HUES64 (cell line): ENCODE measurements at regions not wholly inside any gene's neighbourhood (a gene's known extent, or its start where the extent isn't known, plus 50 kb on each side); places are given as distances from the start of the nearest gene placed in this dataset.

Source experiments
- H3K27ac ChIP-seq: 2 replicates; pipeline ENCODE4 v1.7.0; 2013; ENCODE audit warnings: low read depth, low read length, inconsistent platforms
- H3K27me3 ChIP-seq: 2 replicates; pipeline ENCODE4 v1.6.1; 2013; ENCODE audit warnings: mild to moderate bottlenecking, low read length; ENCODE audit not compliant: insufficient read depth
- H3K36me3 ChIP-seq: 2 replicates; pipeline ENCODE4 v1.6.1; 2013; ENCODE audit warnings: mild to moderate bottlenecking, low read length; ENCODE audit not compliant: insufficient read depth
- H3K4me1 ChIP-seq: 2 replicates; pipeline ENCODE4 v1.6.1; 2013; ENCODE audit warnings: mild to moderate bottlenecking, low read length, moderate library complexity; ENCODE audit not compliant: insufficient read depth
- H3K4me3 ChIP-seq: 2 replicates; pipeline ENCODE4 v1.5.1; 2013; ENCODE audit warnings: mild to moderate bottlenecking, low read length, moderate library complexity
- H3K9ac ChIP-seq: 2 replicates; pipeline ENCODE4 v1.6.1; 2013; ENCODE audit warnings: mild to moderate bottlenecking, low read depth, low read length
- H3K9me3 ChIP-seq: 2 replicates; pipeline ENCODE4 v1.6.1; 2013; ENCODE audit warnings: low read depth, low read length; ENCODE audit not compliant: insufficient read depth
- WGBS: fragments of 150-250, 120-280 bp; methylation state at CpG from one replicate; pipeline ENCODE4 v1.1.7; 2013; ENCODE audit warnings: missing lambda C conversion rate; 5-methylcytosine and 5-hydroxymethylcytosine counted together

DNA sequence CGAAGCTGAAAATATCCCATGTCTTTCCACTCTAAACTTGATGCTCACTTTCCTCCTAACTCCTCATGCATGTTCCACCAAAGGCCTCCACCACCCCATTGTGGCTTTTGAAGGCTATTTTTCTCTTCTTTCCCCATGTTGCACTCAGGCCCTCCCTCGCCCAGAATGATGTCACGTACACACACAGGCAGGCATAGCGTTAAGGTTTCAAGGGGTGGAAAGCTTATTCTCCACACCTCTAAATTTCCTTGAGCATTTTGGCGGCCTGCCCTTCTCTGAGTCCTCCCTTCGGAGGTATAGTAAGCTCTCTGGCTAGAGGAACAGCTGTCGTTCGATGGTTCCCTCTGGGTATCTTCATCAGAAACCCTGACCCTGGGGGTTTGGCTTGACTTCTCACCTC is 673.5 kb downstream of the ACTL7B start:
- WGBS, result 94% methylated on average over 8 of the region's 8 CpGs
- H3K36me3 ChIP-seq, result no peaks in the 10 kb centered on the region
- no peaks in the 10 kb centered on the region for H3K4me1 ChIP-seq
- H3K27me3 ChIP-seq, result no peaks in the 10 kb centered on the region
- no peaks in the 10 kb centered on the region for H3K9me3 ChIP-seq
- H3K9ac ChIP-seq, result no peak overlapping the region
- no peak overlapping the region for H3K4me3 ChIP-seq
- H3K27ac ChIP-seq, result no peak overlapping the region

DNA sequence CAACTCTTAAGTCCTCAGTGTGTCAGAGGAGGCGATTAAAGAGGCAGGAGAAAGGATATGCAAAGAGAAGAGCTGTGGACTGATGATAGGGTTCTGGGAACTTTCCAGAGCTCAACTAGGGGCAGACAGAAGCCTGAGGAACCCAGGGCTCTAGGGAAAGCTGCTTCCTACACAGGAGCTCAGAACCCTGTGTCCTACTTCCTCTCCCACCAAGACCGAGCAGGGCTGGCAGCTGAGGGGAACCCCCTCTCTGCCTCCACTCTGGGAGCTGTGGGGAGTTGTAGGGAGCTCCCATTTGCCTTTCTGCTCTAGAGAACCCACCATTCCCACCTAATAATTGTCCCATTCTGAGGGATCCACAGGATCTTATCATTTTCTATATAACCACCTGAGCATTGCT is 674.3 kb downstream of the ACTL7B start:
- no peaks in the 10 kb centered on the region for H3K9me3 ChIP-seq
- no peak overlapping the region for H3K27ac ChIP-seq
- H3K9ac ChIP-seq, result no peak overlapping the region
- H3K4me1 ChIP-seq, result no peaks in the 10 kb centered on the region
- WGBS, result 95% methylated on average over 1 of the region's 2 CpGs
- H3K4me3 ChIP-seq, result no peak overlapping the region
- H3K36me3 ChIP-seq, result no peaks in the 10 kb centered on the region
- H3K27me3 ChIP-seq, result no peaks in the 10 kb centered on the region

DNA sequence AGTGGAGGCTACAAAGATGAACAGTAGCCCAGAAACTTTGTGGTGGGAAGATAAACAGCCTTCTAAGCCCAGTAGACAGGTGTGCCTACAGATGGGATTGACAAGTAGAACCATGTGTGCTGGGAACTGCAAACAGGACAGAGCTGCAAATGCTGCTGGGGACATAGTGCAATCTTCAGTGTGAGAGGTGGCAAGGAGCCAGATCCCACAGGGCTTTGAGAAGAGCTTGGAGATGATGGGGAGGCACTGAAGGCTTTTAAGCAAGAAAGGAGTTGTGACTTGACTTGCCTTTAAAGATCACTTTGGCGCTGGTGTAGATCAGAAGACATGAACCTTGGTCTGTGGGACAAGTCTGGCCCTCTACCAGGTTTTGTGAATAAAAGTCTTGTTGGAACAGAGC is 675.2 kb downstream of the ACTL7B start:
- WGBS, result 97% methylated on average over 1 of the region's 1 CpG
- H3K9ac ChIP-seq, result no peak overlapping the region
- H3K27ac ChIP-seq, result no peak overlapping the region
- no peaks in the 10 kb centered on the region for H3K9me3 ChIP-seq
- no peaks in the 10 kb centered on the region for H3K27me3 ChIP-seq
- H3K4me3 ChIP-seq, result no peak overlapping the region
- H3K4me1 ChIP-seq, result no peaks in the 10 kb centered on the region
- no peaks in the 10 kb centered on the region for H3K36me3 ChIP-seq

DNA sequence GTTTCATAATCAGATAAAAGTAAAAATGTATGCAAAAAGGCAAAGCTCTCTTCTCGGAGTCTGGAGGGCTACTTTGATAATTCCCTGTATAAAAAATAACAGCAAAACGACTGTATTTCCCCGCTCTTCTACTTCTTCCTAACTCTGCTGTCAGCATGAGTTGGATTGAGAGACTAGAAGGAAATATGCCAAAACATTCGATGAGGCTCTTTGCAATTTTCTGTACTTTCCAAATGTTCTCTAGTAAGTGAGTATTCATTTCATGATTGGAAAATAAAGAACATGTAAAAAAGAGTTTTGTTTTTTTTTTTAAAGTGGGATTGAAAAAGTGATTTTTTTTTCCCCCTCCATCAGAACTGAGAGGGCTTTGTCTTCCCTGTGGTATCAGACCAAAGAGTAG is 677.5 kb downstream of the ACTL7B start:
- no peak overlapping the region for H3K27ac ChIP-seq
- WGBS, result 100% methylated on average over 3 of the region's 4 CpGs

DNA sequence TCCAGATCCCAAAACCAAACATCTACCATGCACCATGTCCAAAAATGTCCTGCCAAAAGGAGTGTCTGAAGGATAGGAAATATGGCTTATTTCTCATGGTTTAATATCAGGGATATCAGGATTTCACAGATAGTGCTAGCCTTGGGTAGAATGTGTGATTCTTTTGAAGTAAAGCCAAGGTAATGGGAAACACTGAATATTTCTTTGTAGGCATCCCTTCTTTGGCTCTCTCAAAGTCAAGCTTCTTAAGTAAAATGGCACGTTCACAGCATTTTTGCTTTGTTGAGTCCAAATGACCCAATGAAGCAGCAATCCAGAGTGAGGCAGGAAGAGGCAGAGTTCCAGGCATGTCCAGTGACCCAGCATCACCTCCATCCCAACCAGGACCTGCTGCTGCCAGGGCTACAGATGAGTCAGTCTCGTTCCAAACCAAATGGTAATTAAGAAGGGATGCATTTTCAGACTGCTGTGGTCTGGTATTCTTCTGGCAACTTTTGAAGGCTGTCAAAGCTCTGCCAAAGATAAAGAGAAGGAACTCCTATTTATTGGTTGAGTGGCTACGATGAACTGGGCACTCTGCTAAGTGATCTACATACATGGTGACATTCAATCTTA is 678.8 kb upstream of the KLF4 start:
- 95% methylated on average over 3 of the region's 3 CpGs for WGBS
- Histone ChIP-seq H3K27me3 (no peaks in the 10 kb centered on the region), H3K36me3 (no peaks in the 10 kb centered on the region)

More for the DNA sequence above, 677.5 kb downstream of the ACTL7B start:
- Histone ChIP-seq H3K4me1 (no peaks in the 10 kb centered on the region), H3K36me3 (no peaks in the 10 kb centered on the region), H3K27me3 (no peaks in the 10 kb centered on the region), H3K4me3 (no peak overlapping the region), H3K9me3 (no peaks in the 10 kb centered on the region), H3K9ac (no peak overlapping the region)

DNA sequence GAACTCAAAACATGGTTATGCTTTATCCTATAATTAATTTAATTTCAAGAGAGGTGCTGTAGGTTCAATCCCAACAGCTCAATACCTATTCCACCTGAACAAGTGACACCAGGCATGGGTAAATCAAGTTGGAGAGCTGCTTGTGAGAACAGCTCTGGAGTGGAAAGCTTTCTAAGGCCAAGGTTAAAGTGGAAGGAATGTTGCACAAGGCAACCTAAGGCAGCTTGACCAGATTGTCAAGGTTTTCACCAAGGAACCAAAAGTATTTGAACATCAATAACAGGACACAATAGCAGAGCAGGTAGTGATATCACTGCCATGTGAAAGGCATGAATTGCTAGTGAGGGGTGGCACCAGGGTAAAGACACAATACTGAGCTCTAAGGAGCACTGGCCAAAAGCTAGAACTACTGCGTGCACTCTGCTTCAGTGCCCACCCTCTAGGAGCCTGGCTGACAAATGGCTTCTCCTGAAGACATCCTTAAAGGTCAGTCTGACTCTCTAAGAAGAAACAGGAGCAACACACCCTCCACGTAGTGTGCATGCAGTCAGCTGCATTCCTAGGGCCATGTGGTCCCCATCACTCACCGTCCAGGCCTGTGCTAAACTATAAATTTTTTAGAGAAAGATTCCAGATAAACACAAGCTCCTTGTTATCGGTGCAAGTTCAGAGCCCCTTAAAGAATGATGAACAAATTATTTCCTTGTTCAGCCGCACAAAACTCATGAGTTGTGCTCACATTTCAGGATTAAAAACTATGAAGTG is 677.7 kb upstream of the KLF4 start:
- 93% methylated on average over 5 of the region's 5 CpGs for WGBS

More for the DNA sequence above, 678.8 kb upstream of the KLF4 start:
- no peak overlapping the region for H3K9ac ChIP-seq
- H3K4me3 ChIP-seq, result no peak overlapping the region
- no peak overlapping the region for H3K27ac ChIP-seq
- no peaks in the 10 kb centered on the region for H3K9me3 ChIP-seq
- 0 out of 2 replicates have a peak, but pooled peaks cover 2% of the 10 kb centered on the region for H3K4me1 ChIP-seq

DNA sequence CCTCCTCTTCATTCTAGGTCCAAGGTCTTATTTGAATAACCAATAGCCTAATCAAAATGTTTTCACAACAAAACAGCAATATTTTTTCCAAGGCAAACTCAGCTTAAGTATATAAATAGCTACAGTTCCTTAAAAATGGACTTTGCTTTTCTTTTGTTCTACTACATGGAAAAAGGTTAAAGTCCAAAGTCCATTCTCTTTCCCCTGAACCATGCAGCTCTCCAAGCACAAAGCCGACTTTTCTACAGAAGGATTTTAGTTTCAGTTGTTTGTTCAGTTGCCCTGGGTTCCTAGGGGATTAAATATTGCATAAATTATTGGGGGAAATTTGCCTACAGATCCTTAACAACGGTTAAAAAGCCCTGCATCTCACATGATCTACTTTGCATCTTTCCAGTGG is 677.0 kb upstream of the KLF4 start:
- H3K27me3 ChIP-seq, result no peaks in the 10 kb centered on the region
- no peaks in the 10 kb centered on the region for H3K9me3 ChIP-seq
- H3K4me1 ChIP-seq, result 0 out of 2 replicates have a peak, but pooled peaks cover 2% of the 10 kb centered on the region
- H3K4me3 ChIP-seq, result no peak overlapping the region
- H3K36me3 ChIP-seq, result no peaks in the 10 kb centered on the region
- 92% methylated on average over 2 of the region's 2 CpGs for WGBS
- H3K9ac ChIP-seq, result no peak overlapping the region
- no peak overlapping the region for H3K27ac ChIP-seq

More for the DNA sequence above, 677.7 kb upstream of the KLF4 start:
- Histone ChIP-seq H3K36me3 (no peaks in the 10 kb centered on the region), H3K4me3 (no peak overlapping the region), H3K27me3 (no peaks in the 10 kb centered on the region), H3K4me1 (0 out of 2 replicates have a peak, but pooled peaks cover 2% of the 10 kb centered on the region), H3K9ac (no peak overlapping the region), H3K9me3 (no peaks in the 10 kb centered on the region), H3K27ac (no peak overlapping the region)

DNA sequence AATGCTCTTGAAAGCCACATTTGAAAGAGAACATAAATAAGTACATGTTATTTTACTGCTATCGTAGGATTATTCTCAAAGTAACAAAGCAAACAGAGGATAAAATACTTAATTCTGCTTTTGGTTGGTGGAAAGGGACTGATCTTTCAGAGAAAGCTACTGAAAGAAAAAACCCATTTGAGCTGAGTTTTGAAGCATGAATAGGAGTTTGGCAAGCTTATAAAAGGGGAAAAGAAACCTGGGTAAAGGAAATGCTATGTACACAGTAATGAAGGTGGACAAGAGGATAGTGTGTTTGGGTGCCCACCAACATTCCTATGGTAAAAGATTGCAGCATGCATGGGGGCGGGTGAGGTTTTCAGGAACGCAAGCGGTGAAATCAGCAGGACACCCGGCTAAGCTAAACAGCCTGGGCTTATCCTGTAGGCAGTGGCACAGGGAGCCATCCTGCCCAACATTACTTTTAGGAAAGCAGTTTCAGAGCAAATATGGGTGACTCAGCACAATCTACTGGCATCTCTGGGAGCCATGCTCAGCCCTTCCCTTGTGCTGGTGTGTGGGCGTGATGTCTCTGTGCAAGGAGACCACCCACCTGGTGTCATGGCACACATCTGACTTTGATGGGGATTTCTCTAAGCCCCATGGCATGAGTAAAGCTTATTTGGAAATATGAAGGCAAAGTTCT is 673.9 kb upstream of the KLF4 start:
- H3K27ac ChIP-seq, result no peak overlapping the region
- 69% methylated on average over 5 of the region's 6 CpGs for WGBS
- H3K27me3 ChIP-seq, result no peaks in the 10 kb centered on the region

DNA sequence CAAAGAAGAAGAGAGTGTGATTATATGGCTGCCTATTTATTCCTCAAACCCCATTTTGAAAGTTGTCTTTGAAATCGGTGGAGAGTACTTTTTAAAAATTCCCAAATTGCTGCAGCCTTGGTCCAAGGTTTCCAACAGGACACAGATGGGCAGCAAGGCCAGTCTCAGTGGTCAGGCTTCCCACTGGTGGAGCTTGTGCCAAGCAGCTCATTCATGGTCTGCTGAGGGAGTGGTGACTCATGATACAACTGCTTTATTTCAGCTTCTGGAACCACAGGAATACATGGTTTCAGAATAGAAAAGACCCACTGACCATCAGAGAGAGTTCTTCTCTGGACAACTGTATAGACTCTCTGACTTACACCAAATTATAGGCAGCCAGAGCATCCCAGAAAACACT is 673.1 kb upstream of the KLF4 start:
- H3K27me3 ChIP-seq, result no peaks in the 10 kb centered on the region
- no peak overlapping the region for H3K27ac ChIP-seq
- no peak overlapping the region for H3K4me3 ChIP-seq
- no peak overlapping the region for H3K9ac ChIP-seq
- H3K4me1 ChIP-seq, result 0 out of 2 replicates have a peak, but pooled peaks cover 2% of the 10 kb centered on the region
- no peaks in the 10 kb centered on the region for H3K9me3 ChIP-seq
- 88% methylated on average over 1 of the region's 1 CpG for WGBS
- no peaks in the 10 kb centered on the region for H3K36me3 ChIP-seq

More for the DNA sequence above, 673.9 kb upstream of the KLF4 start:
- Histone ChIP-seq H3K36me3 (no peaks in the 10 kb centered on the region), H3K9ac (no peak overlapping the region), H3K9me3 (no peaks in the 10 kb centered on the region), H3K4me3 (no peak overlapping the region), H3K4me1 (0 out of 2 replicates have a peak, but pooled peaks cover 2% of the 10 kb centered on the region)

DNA sequence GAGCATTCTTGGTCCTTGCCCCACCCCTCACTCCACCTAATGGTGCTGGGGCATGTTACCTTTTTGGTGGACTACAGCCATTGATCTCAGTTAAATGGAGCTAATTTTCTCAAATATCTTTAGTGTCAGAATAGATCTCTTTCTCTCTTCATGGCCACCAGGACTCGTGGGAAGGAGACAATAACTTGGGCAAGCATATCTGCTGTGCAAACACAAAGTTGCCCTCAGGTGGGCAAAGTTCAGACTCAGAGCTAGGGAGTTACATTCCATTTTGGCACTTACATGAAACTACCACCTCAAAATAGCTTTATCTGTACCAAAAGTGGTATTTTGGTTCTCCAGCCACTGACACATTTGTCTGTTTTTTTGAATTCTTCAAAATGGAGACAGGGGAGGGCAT is 671.9 kb upstream of the KLF4 start:
- Histone ChIP-seq H3K4me1 (0 out of 2 replicates have a peak, but pooled peaks cover 2% of the 10 kb centered on the region), H3K9ac (no peak overlapping the region), H3K27ac (no peak overlapping the region), H3K9me3 (no peaks in the 10 kb centered on the region), H3K27me3 (no peaks in the 10 kb centered on the region), H3K4me3 (no peak overlapping the region), H3K36me3 (no peaks in the 10 kb centered on the region)
- WGBS, result 89% methylated on average over 1 of the region's 1 CpG

DNA sequence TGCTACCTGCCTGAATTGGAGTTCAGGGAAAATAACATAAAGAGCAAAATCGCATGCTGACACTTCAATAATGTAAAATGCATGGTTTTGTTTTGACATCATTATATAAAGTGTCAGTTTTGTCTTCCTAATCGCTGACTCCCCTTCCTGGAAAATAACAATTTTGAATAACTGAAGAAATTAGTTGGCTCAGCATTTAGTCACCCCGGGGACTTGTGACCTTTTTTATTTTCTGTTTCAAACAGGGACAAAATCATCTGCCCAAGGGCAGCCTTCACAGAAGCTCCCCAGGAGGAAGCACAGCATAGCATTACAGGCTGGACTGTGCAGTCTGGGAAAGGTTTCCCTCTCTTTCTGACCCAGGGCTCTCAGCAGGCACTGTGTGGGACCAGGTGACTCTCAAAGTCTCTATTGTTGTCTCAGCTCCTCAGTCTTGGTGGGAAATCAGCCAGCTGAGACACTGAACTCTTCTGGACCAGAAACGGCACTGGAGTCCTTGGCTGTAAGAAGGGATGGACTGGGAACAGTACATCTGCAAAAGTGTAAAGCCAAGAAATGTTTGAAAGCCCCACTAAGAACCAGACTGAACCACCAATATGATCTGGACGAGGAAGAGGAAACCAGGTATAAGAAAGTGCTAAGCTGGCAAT is 671.3 kb upstream of the KLF4 start:
- Histone ChIP-seq H3K27me3 (no peaks in the 10 kb centered on the region), H3K9ac (no peak overlapping the region), H3K4me1 (0 out of 2 replicates have a peak, but pooled peaks cover 2% of the 10 kb centered on the region), H3K4me3 (no peak overlapping the region), H3K27ac (no peak overlapping the region), H3K9me3 (no peaks in the 10 kb centered on the region), H3K36me3 (no peaks in the 10 kb centered on the region)
- WGBS, result 94% methylated on average over 5 of the region's 5 CpGs
